H9 (cell line): ENCODE measurements at regions not wholly inside any gene's neighbourhood (a gene's known extent, or its start where the extent isn't known, plus 50 kb on each side); places are given as distances from the start of the nearest gene placed in this dataset.

Experiments
- DNase-seq: peaks from one replicate; pipeline ENCODE4 v3.0.0-alpha.2; 2017
- H2AFZ ChIP-seq: one replicate; pipeline ENCODE4 v1.6.1; 2013; ENCODE audit warnings: mild to moderate bottlenecking, low read length, control low read depth, moderate library complexity
- H2AK5ac ChIP-seq: 2 replicates; pipeline ENCODE4 v1.6.1; 2013; ENCODE audit warnings: low read length, control low read depth, mixed read lengths; ENCODE audit not compliant: insufficient read length
- H2BK120ac ChIP-seq: one replicate; pipeline ENCODE4 v1.6.1; 2013; ENCODE audit warnings: low read depth, mild to moderate bottlenecking, low read length, control low read depth, inconsistent platforms; ENCODE audit not compliant: poor library complexity, severe bottlenecking
- H2BK12ac ChIP-seq: 2 replicates; pipeline ENCODE4 v1.6.1; 2013; ENCODE audit warnings: low read length, control low read depth, mixed read lengths, low read depth; ENCODE audit not compliant: insufficient read length
- H2BK15ac ChIP-seq: 2 replicates; pipeline ENCODE4 v1.6.1; 2013; ENCODE audit warnings: low read depth, low read length, control low read depth
- H2BK20ac ChIP-seq: one replicate; pipeline ENCODE4 v1.6.1; 2013; ENCODE audit warnings: low read depth, mild to moderate bottlenecking, low read length, control low read depth, inconsistent platforms; ENCODE audit not compliant: poor library complexity, severe bottlenecking
- H2BK5ac ChIP-seq: 2 replicates; pipeline ENCODE4 v1.6.1; 2013; ENCODE audit warnings: low read length, control low read depth, mixed read lengths; ENCODE audit not compliant: insufficient read length
- H3K14ac ChIP-seq: 2 replicates; pipeline ENCODE4 v1.6.1; 2013; ENCODE audit warnings: low read length, control low read depth; ENCODE audit not compliant: insufficient read depth
- H3K18ac ChIP-seq: 2 replicates; pipeline ENCODE4 v1.6.1; 2013; ENCODE audit warnings: low read depth, mild to moderate bottlenecking, mixed read lengths, low read length, control low read depth; ENCODE audit not compliant: insufficient read length
- H3K23ac ChIP-seq: 2 replicates; pipeline ENCODE4 v1.6.1; 2013; ENCODE audit warnings: low read length, control low read depth, mixed read lengths, low read depth; ENCODE audit not compliant: insufficient read length
- H3K23me2 ChIP-seq: 2 replicates; pipeline ENCODE4 v1.6.1; 2013; ENCODE audit warnings: low read depth, mild to moderate bottlenecking, mixed read lengths, low read length, control low read depth; ENCODE audit not compliant: insufficient read length, poor library complexity, severe bottlenecking
- H3K27ac ChIP-seq: 2 replicates; pipeline ENCODE4 v1.5.1; 2013; ENCODE audit warnings: low read length, control low read depth, mixed read lengths, low read depth; ENCODE audit not compliant: insufficient read length
- H3K27me3 ChIP-seq: 2 replicates; pipeline ENCODE4 v1.6.1; 2013; ENCODE audit warnings: low read length, control low read depth, inconsistent platforms; ENCODE audit not compliant: insufficient read depth
- H3K4ac ChIP-seq: 2 replicates; pipeline ENCODE4 v1.6.1; 2013; ENCODE audit warnings: low read depth, mild to moderate bottlenecking, control low read depth, inconsistent platforms, low read length, moderate library complexity
- H3K4me1 ChIP-seq: 2 replicates; pipeline ENCODE4 v1.6.1; 2013; ENCODE audit warnings: low read length, control low read depth, inconsistent platforms; ENCODE audit not compliant: insufficient read depth
- H3K4me2 ChIP-seq: 2 replicates; pipeline ENCODE4 v1.6.1; 2013; ENCODE audit warnings: low read length, control low read depth, mixed read lengths; ENCODE audit not compliant: insufficient read length, insufficient read depth
- H3K56ac ChIP-seq: 2 replicates; pipeline ENCODE4 v1.6.1; 2013; ENCODE audit warnings: low read depth, mild to moderate bottlenecking, mixed read lengths, low read length, control low read depth; ENCODE audit not compliant: insufficient read length
- H3K79me1 ChIP-seq: 2 replicates; pipeline ENCODE4 v1.6.1; 2013; ENCODE audit warnings: low read depth, mild to moderate bottlenecking, moderate library complexity, low read length, control low read depth, inconsistent platforms; ENCODE audit not compliant: insufficient read depth, poor library complexity, severe bottlenecking
- H3K79me2 ChIP-seq: 2 replicates; pipeline ENCODE4 v1.6.1; 2013; ENCODE audit warnings: low read length, control low read depth, inconsistent platforms; ENCODE audit not compliant: insufficient read depth
- H3K9ac ChIP-seq: 2 replicates; pipeline ENCODE4 v1.6.1; 2013; ENCODE audit warnings: low read length, control low read depth, mixed read lengths; ENCODE audit not compliant: insufficient read length; ENCODE audit errors: extremely low read depth
- H3K9me3 ChIP-seq: one replicate; pipeline ENCODE4 v1.6.1; 2013; ENCODE audit warnings: low read depth, low read length, inconsistent platforms; ENCODE audit not compliant: control insufficient read depth
- H3T11ph ChIP-seq: one replicate; pipeline ENCODE4 v1.6.1; 2013; ENCODE audit warnings: mild to moderate bottlenecking, low read length, control low read depth, inconsistent platforms
- H4K20me1 ChIP-seq: one replicate; pipeline ENCODE4 v1.6.1; 2013; ENCODE audit not compliant: control insufficient read depth, insufficient read length, insufficient read depth
- H4K5ac ChIP-seq: 2 replicates; pipeline ENCODE4 v1.6.1; 2013; ENCODE audit warnings: low read depth, mild to moderate bottlenecking, mixed read lengths, low read length, control low read depth; ENCODE audit not compliant: insufficient read length
- H4K8ac ChIP-seq: replicated peaks from 2 replicates; pipeline ENCODE4 v1.6.1; 2013; ENCODE audit warnings: low read length, control low read depth, mixed read lengths, low read depth; ENCODE audit not compliant: insufficient read length
- H4K91ac ChIP-seq: 2 replicates; pipeline ENCODE4 v1.6.1; 2013; ENCODE audit warnings: low read depth, mild to moderate bottlenecking, moderate library complexity, mixed read lengths, low read length, control low read depth; ENCODE audit not compliant: insufficient read length
- H3K27ac Mint-ChIP-seq, 3 experiments: 2 replicates in 2 of 3; 3 replicates in 1 of 3; pipeline ENCODE4 v1.8.0; 2020 to 2021; ENCODE audit warnings: mixed read lengths in 3 of 3, mild to moderate bottlenecking in 1 of 3, moderate library complexity in 1 of 3
- H3K27me3 Mint-ChIP-seq: 2 replicates; pipeline ENCODE4 v1.8.0; 2021; ENCODE audit warnings: low read depth, mild to moderate bottlenecking, moderate library complexity, mixed read lengths
- H3K36me3 Mint-ChIP-seq, 3 experiments: 2 replicates in 2 of 3; 3 replicates in 1 of 3; pipeline ENCODE4 v1.8.0; 2020 to 2021; ENCODE audit warnings: low read depth in 3 of 3, mixed read lengths in 3 of 3; ENCODE audit not compliant: insufficient read depth in 1 of 3
- H3K4me1 Mint-ChIP-seq, 2 experiments: 2 replicates each; pipeline ENCODE4 v1.8.0; 2020; ENCODE audit warnings: mixed read lengths in 2 of 2
- H3K4me3 Mint-ChIP-seq, 2 experiments: 2 replicates in 1 of 2; 3 replicates in 1 of 2; pipeline ENCODE4 v1.8.0; 2020 to 2021; ENCODE audit warnings: mild to moderate bottlenecking in 2 of 2, mixed read lengths in 2 of 2, moderate library complexity in 1 of 2
- H3K9me3 Mint-ChIP-seq, 2 experiments: 2 replicates in 1 of 2; 3 replicates in 1 of 2; pipeline ENCODE4 v1.8.0; 2020; ENCODE audit warnings: mild to moderate bottlenecking in 2 of 2, mixed read lengths in 2 of 2, moderate library complexity in 1 of 2
- WGBS: extraction: QIAGEN DNeasy Blood & Tissue Kit; methylation state at CpG from one replicate; pipeline ENCODE4 v1.1.7; 2013; ENCODE audit warnings: missing lambda C conversion rate, low lambda C conversion rate, mixed read lengths; ENCODE audit not compliant: insufficient read length; ENCODE audit errors: extremely low coverage; 5-methylcytosine and 5-hydroxymethylcytosine counted together
- TF ChIP-seq, protein P1 (sequence below): fragments of 200-600 bp; sonication (generic); conservative IDR thresholded peaks from 3 replicates; pipeline ENCODE4 v1.8.0; 2021; ENCODE audit warnings: antibody characterized with exemption, mild to moderate bottlenecking

GRCh38 chr2:137823196-137823595, 141.1 kb upstream of the HNMT start:
- Mint-ChIP-seq H3K36me3 (peaks cover 0 to 8% (median 0%) of the 10 kb centered on the region in 3 experiments; a peak in 1 of 7 replicates), H3K4me1 (peaks cover 26 to 27% of the 10 kb centered on the region in 2 experiments), H3K4me3 (no peak overlapping the region), H3K9me3 (peaks cover 0 to 4% of the 10 kb centered on the region in 2 experiments; a peak in 3 of 5 replicates), H3K27ac (no peak overlapping the region), H3K27me3 (no peaks in the 10 kb centered on the region; the same call in 1 of the 2 replicates)
- no peak overlapping the region for H3K14ac ChIP-seq
- H3K27ac ChIP-seq: no peak overlapping the region
- no peak overlapping the region for H3T11ph ChIP-seq
- H4K91ac ChIP-seq: no peak overlapping the region
- no peaks in the 10 kb centered on the region for H3K79me2 ChIP-seq
- H4K20me1 ChIP-seq: no peaks in the 10 kb centered on the region
- no peak overlapping the region for H4K8ac ChIP-seq
- H3K9me3 ChIP-seq: no peaks in the 10 kb centered on the region
- TF ChIP-seq, protein P1, sequence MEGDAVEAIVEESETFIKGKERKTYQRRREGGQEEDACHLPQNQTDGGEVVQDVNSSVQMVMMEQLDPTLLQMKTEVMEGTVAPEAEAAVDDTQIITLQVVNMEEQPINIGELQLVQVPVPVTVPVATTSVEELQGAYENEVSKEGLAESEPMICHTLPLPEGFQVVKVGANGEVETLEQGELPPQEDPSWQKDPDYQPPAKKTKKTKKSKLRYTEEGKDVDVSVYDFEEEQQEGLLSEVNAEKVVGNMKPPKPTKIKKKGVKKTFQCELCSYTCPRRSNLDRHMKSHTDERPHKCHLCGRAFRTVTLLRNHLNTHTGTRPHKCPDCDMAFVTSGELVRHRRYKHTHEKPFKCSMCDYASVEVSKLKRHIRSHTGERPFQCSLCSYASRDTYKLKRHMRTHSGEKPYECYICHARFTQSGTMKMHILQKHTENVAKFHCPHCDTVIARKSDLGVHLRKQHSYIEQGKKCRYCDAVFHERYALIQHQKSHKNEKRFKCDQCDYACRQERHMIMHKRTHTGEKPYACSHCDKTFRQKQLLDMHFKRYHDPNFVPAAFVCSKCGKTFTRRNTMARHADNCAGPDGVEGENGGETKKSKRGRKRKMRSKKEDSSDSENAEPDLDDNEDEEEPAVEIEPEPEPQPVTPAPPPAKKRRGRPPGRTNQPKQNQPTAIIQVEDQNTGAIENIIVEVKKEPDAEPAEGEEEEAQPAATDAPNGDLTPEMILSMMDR: no peak
- no CpG with 5 or more reads among the region's 4 CpGs for WGBS
- no peaks in the 10 kb centered on the region for H3K4me1 ChIP-seq
- H2AK5ac ChIP-seq: no peak overlapping the region
- H3K56ac ChIP-seq: no peak overlapping the region
- H4K5ac ChIP-seq: no peak overlapping the region
- no peak overlapping the region for H2BK20ac ChIP-seq
- no peaks in the 10 kb centered on the region for H3K23me2 ChIP-seq
- no peaks in the 10 kb centered on the region for H3K79me1 ChIP-seq
- no peak overlapping the region for H2BK120ac ChIP-seq
- no peak overlapping the region for H2BK5ac ChIP-seq
- H2AFZ ChIP-seq: no peak overlapping the region
- H2BK15ac ChIP-seq: no peak overlapping the region
- H3K4me2 ChIP-seq: no peak overlapping the region
- no peak overlapping the region for H3K9ac ChIP-seq
- H3K18ac ChIP-seq: no peak overlapping the region
- no peak overlapping the region for H3K4ac ChIP-seq
- H3K27me3 ChIP-seq: no peaks in the 10 kb centered on the region
- no peak overlapping the region for H2BK12ac ChIP-seq
- no peak overlapping the region for H3K23ac ChIP-seq
- no peak for DNase-seq
